Heart right ventricle (tissue), 16 donors: ENCODE measurements at regions not wholly inside any gene's neighbourhood (a gene's known extent, or its start where the extent isn't known, plus 50 kb on each side); places are given as distances from the start of the nearest gene placed in this dataset.

Experiments used
- ATAC-seq, 8 donors: fragments of 200-7000 bp; cut with Tn5 transposase; one replicate each; pipeline ENCODE4 v1.9.1; 2020; ENCODE audit warnings: mild to moderate bottlenecking in 8 of 8, moderate library complexity in 8 of 8, moderate number of reproducible peaks in 1 of 8
- DNase-seq, 2 donors: peaks; one replicate each; pipeline ENCODE4 v3.0.0-alpha.2; 2020
- H3K27ac ChIP-seq, 10 donors: fragments of 200-600 bp; sonication (generic) in 2 of 10; one replicate each; pipeline versions ENCODE4 v1.5.0 to v1.8.0; 2020 to 2022; ENCODE audit warnings: mild to moderate bottlenecking in 3 of 10
- H3K27me3 ChIP-seq, 7 donors: fragments of 200-600 bp; one replicate each; pipeline ENCODE4 v1.8.0; 2021 to 2022; ENCODE audit warnings: mild to moderate bottlenecking in 2 of 7
- H3K36me3 ChIP-seq, 9 donors: fragments of 200-600 bp; sonication (generic) in 1 of 9; one replicate each; pipeline versions ENCODE4 v1.5.0 to v1.8.0; 2020 to 2022; ENCODE audit warnings: mild to moderate bottlenecking in 2 of 9
- H3K4me1 ChIP-seq, 9 donors: fragments of 200-600 bp; sonication (generic) in 1 of 9; one replicate each; pipeline versions ENCODE4 v1.5.0 to v1.8.0; 2020 to 2022; ENCODE audit warnings: mild to moderate bottlenecking in 4 of 9
- H3K4me3 ChIP-seq, 10 donors: fragments of 200-600 bp; sonication (generic) in 2 of 10; one replicate each; pipeline versions ENCODE4 v1.5.0 to v1.8.0; 2020 to 2022; ENCODE audit warnings: mild to moderate bottlenecking in 7 of 10, moderate library complexity in 2 of 10
- H3K9me3 ChIP-seq, 11 donors: fragments of 200-600 bp in 10 of 11; sonication (generic) in 2 of 11; one replicate each; pipeline versions ENCODE4 v1.5.0 to v1.8.0; 2013 to 2022; ENCODE audit warnings: mild to moderate bottlenecking in 2 of 11, control low read depth in 1 of 11, moderate library complexity in 1 of 11
- CTCF ChIP-seq, 9 donors: fragments of 200-600 bp; sonication (generic) in 2 of 9; IDR thresholded peaks; one replicate each; pipeline versions ENCODE4 v1.5.0 to v1.8.0; 2021 to 2022; ENCODE audit warnings: antibody characterized with exemption in 9 of 9, mild to moderate bottlenecking in 5 of 9, moderate library complexity in 1 of 9
- WGBS, 2 donors: extraction: QIAGEN DNeasy Blood & Tissue Kit; methylation state at CpG; one replicate each; pipeline ENCODE4 v1.1.7; 2013; ENCODE audit warnings: inconsistent platforms in 1 of 2; 5-methylcytosine and 5-hydroxymethylcytosine counted together
- intact Hi-C, 10 donors: fragments of 100-400 bp; cut with DNase I; formaldehyde crosslinking; loops; one replicate each; pipeline versions ENCODE4 v1.11.1 to v1.14.2; 2022
- donor health status: Arrhythmogenic right ventricular cardiomyopathy.
- donor health status: ischemic (EF 13 %, LVEDD 7.1; RV severe dilation, severe dysfunction).
- donor health status: healthy with polysubstance abuse.
- donor health status: DM: no; HTN: yes; CAD: no.
- donor health status: DM: no; HTN: no; CAD: no.
- donor health status: ischemic (EF 25% LVEDD 6.9; RV normal size, moderate dysfunction).
- donor health status: ischemic (EF 25% LVEDD 5.7; RV mildly dilated, moderate dysfunction).
- donor health status: healthy.
- donor health status: DM: yes; HTN: yes; CAD: no.
- donor health status: Ischemic cardiomyopathy.
- donor health status: ischemic (EF 35%, LVEDD 5.7; RV mildly dilated, moderate dysfunction).
- donor health status: nonischemic (EF 11% LVEDD 7.7; RV severe dilation, severe dysfunction).
- donor health status: DM: yes; HTN: yes; CAD: no.
- donor health status: PGD.
- donor health status: ischemic (EF 29% LVEDD 5.4; RV normal size, mild dysfunction).
- donor health status: nonischemic (EF 23%, LVEDD 6.1; RV moderate dilation, normal function).

GRCh38 chr12:92503029-92503931, 199.5 kb upstream of the PLEKHG7 start:
- 58 to 64% methylated on average over 12 of the region's 12 CpGs for WGBS, 2 donors
- Histone ChIP-seq H3K9me3 (no peaks in the 10 kb centered on the region), H3K36me3 (no peaks in the 10 kb centered on the region), H3K27ac (peak overlapping the region in 9 of 10 donors; percentile 45 to 95 (median 82)), H3K4me3 (no peak overlapping the region), H3K27me3 (no peaks in the 10 kb centered on the region), H3K4me1 (peaks cover 14 to 59% (median 40%) of the 10 kb centered on the region in 9 donors)
- ATAC-seq (peak in 6 of 8 donors; percentile 14 to 51 (median 32)), DNase-seq (no peak)
- no peak for TF ChIP-seq CTCF (IDR thresholded peaks at IDR 0.05)
- intact Hi-C loops: loop anchor here in 4 of 10 donors (5.0 to 10.0 kb wide), 5 partner anchors 59 to 422 kb away; partner anchors contain the start of genes BTG1 (in 2 of the 4) and EEA1 (in 1 of the 4)

GRCh38 chr12:92502417-92503028, 200.3 kb upstream of the PLEKHG7 start:
- 81 to 82% methylated on average over 3 of the region's 3 CpGs for WGBS, 2 donors
- Histone ChIP-seq H3K27ac (peak overlapping the region in 9 of 10 donors; percentile 45 to 95 (median 82)), H3K4me1 (peaks cover 14 to 65% (median 40%) of the 10 kb centered on the region in 9 donors), H3K9me3 (no peaks in the 10 kb centered on the region), H3K27me3 (no peaks in the 10 kb centered on the region), H3K36me3 (no peaks in the 10 kb centered on the region), H3K4me3 (no peak overlapping the region)
- intact Hi-C loops: loop anchor here in 4 of 10 donors (5.0 to 10.0 kb wide), 5 partner anchors 60 to 422 kb away; partner anchors contain the start of genes BTG1 (in 2 of the 4) and EEA1 (in 1 of the 4)
- DNase-seq (no peak), ATAC-seq (peak in 1 of 8 donors; percentile 49)
- peak in 6 of 9 donors; percentile 25 to 49 (median 40) for TF ChIP-seq CTCF (IDR thresholded peaks at IDR 0.05)

GRCh38 chr12:92496790-92497189, 206.0 kb upstream of the PLEKHG7 start:
- WGBS, 2 donors: 83% methylated on average over 1 of the region's 1 CpG
- no peak for ATAC-seq
- no peak overlapping the region for H3K4me3 ChIP-seq

More at GRCh38 chr12:92496790-92497189, 206.0 kb upstream of the PLEKHG7 start:
- DNase-seq: no peak
- Histone ChIP-seq H3K9me3 (peaks cover 0 to 4% (median 0%) of the 10 kb centered on the region in 11 donors), H3K36me3 (no peaks in the 10 kb centered on the region), H3K27ac (no peak overlapping the region), H3K4me1 (peaks cover 0 to 31% (median 3%) of the 10 kb centered on the region in 9 donors), H3K27me3 (no peaks in the 10 kb centered on the region)
- no peak for TF ChIP-seq CTCF (IDR thresholded peaks at IDR 0.05)
- intact Hi-C loops: loop anchor here in 1 of 10 donors (5.0 kb wide), 1 partner anchor 349 kb away; the partner anchor contains the start of gene BTG1
